NCI-H2227 (cell line): ENCODE measurements at regions not wholly inside any gene's neighbourhood (a gene's known extent, or its start where the extent isn't known, plus 50 kb on each side); places are given as distances from the start of the nearest gene placed in this dataset.

Experiments used
- DNase-seq: peaks from one replicate; lab custom pipeline; 2025; ENCODE audit not compliant: unreplicated experiment; lab: John Stamatoyannopoulos, UW

DNA sequence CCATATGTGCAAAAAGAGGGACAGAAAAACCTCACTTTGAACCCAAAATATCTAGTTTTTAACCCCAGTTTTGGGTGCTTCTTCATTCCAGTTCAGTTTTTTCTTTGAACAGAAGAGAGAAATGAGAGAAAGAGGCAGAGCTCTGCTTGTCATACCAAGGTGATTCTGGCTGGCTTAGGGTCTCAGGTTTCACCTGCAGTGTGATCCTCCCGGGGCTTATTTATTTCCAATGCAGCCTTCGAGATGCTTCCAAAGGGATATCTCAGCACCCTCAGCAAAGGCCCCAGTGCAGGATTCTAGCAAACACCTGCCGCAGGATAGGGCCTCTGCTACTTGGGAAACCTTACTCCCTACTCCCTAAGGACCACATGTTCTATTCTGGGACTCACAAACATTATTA, 131.3 kb downstream of the WDR11 start:
- no peak for DNase-seq

GRCh38 chr10:120983721-120984120, 132.6 kb downstream of the WDR11 start:
- DNase-seq = no peak

DNA sequence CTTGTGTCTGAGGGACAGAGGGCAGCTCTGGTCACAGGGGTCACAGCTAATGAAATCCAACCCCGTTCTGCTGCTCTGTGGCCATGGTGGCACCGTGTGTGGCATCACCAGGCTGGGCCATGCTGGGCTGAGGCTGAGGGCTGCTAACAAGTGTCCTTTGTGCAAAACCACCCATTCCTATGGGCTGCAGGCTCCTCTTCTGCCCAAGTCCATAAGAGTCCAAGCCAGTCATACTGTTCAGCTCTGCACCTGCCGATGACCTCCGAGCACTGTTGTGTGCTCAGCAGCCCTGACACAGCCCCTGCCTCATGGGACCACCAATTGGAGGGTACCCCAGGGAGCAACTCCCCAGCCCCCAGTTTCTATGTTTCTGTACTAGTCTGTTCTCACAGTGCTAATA, 133.1 kb downstream of the WDR11 start:
- DNase-seq = no peak

DNA sequence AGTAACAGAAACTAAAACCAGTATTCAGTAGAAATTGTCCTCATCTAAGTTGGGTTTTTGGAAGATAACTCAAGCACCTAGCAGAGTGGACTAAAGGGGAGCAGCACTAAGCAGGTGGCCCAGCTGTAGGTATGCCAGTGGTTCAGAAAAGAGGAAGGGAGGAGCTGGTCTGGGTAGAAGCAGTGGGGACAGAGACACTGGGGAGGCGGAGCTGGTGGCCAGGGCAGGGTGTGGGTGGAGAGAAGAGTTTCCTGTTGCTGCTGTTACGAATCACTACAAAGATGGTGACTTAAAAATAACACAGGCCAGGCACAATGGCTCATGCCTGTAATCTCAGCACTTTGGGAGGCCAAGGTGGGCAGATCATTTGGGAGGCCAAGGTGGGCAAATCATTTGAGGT, 136.2 kb downstream of the WDR11 start:
- no peak for DNase-seq

DNA sequence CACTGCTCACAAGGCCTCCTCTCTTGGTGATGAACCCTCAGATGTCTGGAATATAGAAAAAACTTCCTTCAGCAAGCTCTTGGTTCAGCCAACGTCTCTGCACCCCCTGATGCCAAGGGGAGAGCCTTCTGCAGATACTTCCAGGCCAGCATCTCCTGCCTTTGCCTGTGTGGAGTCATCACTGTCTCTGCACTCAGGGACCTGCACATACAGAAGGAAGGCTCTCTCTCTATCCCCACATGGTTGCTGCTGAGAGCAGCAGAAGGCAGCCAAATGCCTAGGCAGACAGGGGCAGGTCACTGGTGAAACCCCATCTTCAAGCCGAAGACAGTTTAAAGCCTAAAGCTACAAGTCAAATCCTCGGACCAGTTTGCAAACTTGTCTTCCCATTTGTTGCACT, 137.6 kb downstream of the WDR11 start:
- no peak for DNase-seq

DNA sequence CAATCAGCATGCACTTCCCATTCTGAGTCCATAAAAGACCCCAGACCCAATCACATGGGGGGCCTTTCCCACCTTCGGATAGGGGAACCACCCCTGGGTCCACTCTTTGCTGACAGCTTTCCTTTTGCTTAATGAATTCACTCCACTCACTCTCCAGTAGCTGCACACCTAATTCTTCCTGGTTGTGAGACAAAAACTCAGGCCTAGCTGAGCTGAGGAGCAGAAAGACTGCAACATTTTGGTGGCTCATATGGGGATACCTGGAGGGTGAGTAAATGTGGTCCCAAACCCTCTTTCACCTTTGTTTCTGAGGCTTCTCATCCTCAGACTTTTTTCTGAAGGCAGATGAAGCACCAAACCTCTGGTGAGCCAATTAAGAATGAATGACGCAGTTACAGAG, 138.1 kb downstream of the WDR11 start:
- no peak for DNase-seq

DNA sequence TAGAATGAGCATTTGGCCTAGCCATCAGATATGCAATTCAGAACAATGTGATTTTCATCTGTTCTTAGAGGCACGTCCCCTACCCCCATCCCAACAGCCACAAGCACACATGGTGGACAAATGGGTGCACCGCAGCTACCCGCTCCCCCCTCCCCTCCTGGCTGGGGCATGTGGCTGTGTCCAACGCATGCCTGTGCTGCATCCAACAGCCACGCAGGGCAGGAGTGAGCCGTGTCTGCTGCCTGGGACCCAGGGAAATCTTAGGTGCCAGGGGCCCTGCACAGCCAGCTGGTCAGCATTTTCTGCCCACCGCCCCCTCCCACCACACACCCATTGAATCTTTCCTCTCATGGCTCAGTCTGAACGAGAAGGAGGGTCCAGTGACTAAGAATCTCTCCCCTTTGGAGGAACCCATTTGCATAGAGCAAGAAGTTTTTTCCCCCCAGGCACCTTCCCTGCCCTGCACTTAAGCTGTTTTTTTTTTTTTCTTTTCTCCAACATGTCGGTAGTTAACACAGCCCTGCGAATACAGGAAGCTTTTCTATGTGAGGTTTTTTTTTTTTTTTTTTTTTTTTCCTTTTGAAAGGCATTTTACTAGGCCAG, 138.9 kb downstream of the WDR11 start:
- DNase-seq = no peak

DNA sequence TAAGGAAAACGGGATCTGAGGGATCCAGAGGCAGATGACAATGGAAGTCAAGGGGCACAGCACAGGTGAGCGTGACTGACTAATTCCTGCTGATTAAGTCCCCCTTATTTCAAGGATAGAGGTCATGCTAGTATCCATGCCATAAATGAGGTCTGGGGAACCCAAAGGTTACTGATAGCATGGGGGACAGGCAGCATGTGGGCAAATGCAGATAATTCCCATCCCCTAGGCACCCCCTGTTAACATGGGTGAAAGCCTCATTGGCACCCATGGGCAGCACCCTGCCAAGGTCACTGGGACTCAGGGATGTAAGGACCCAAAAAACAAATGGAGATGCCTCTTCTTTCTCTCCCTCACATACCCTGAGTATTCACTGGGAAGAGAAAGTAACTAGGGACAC, 139.7 kb downstream of the WDR11 start:
- no peak for DNase-seq

DNA sequence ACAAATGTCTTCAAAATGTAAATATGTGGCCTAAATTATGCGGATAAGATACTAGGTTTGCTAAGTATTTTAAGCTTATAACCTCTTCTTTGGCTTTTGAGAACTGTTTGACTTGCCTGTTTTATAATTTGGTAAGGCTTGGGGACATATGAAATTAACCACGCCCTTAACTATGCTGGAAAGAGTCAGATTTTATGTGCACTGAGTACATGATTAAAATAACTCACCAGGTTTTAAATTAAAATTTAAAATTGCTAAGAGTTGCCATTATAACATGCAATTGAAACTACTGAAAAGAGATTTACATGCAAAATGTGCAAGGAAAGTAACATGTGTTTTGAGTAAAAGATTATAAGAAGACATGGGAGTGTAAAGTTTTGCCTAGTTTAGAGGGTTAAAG, 141.9 kb downstream of the WDR11 start:
- DNase-seq = no peak

DNA sequence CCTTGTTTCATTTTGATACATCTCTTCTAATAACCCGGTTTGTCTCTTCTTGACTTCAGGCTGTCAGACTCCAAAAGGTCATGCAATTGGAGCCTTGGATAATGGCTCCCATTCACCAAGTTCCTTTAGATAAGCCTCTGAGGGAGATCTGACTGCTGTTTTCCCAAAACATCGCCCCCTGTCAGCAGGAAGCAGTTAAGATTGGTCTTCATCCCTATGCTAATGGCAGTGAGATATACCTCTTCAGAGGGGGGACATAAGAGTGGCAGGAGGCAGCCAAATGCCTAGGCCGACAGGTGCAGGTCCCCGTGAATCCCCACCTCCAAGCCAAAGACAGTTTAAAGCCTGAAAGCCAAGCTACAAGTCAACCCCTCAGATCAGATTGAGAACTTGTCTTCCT, 144.6 kb downstream of the WDR11 start:
- no peak for DNase-seq

DNA sequence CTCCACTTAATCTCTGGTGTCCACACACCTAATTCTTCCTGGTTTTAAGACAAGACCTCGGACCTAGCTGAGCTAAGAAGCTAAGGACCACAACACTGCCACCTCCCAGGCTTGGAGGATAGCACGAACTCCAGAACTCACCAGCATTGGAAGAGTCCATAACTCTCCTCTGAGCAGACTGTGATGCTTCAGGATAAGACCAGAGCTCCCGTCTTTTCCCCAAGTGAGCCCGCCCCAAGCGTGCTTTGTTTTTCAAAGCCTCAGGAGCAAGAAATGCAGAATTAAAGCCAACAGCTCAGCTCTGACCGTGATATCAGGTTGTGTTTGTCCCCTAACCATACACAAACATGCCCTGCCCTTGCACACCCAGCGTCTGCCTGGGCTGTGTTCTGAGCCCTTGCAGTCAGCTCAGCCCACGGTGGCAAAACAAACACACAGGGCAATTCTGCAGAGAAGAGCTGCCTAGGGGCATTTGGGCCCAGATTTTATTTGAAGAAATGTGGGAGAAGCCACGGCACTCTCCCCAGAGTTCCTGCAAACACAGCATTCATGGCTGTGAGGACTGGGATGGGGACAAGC, 145.4 kb downstream of the WDR11 start:
- no peak for DNase-seq

GRCh38 chr10:120997313-120997712, 146.2 kb downstream of the WDR11 start:
- no peak for DNase-seq

DNA sequence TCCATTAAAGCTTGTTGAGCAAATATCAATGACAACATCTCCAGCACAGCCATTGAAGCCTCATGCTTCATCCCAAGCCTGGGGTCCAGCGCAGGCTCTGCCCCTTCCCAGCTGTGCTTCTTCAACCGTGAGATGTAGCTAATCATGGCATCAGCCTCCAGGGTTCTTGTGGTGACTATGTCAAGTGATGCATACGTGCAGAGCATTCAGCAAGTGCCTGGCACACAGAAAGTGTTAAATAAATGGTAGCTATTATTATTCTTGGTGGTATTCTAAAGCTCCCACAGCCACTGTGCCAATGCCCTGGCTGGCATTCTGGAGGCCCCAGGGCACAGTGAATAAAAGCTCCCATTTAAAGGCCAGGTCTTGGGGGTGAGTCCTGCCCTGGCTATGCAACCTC, 146.6 kb downstream of the WDR11 start:
- no peak for DNase-seq

DNA sequence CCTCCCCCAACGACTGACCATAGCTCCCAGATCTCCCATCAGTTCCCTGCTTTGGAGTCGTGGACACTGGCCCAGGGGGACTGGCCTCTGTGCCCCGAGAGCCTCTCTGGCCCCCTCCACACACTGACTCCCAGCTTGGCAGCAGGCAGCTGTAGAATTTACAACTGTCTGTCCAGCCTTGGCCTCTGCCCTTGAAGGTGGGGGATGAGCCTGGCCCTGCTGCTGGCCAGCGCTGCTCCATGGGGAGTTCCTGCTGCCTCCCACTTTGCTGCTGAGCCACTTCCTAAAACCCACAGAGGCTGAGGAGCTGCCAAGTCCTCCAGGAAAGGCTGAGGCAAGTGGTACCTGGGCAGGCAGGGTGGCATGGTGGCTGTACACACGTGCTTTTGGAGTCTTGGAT, 147.1 kb downstream of the WDR11 start:
- DNase-seq = no peak

DNA sequence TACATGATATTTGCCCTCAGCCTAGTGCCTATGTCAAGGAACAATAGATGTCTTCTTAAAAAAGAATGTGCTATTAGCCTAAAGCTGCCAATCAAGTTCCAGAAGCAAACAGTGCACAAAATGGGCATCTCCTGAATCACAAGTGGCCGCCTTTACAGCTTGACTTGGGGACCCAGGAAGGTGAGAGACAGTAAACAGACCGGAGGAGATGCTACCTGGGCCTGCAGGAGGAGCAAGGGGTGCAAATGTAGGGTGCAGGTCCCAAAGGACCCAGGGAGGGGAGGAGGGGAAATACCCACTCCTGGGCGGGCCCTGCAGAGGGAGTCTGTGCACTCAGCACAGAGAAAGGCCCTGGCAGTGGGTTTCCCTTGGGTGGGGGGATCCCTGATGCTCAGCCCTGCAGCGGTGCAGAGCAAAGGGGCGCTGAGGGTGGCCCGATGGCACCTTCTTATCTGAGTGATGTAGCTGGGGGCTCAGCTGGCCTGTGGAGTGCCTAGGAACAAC, 147.7 kb downstream of the WDR11 start:
- no peak for DNase-seq

DNA sequence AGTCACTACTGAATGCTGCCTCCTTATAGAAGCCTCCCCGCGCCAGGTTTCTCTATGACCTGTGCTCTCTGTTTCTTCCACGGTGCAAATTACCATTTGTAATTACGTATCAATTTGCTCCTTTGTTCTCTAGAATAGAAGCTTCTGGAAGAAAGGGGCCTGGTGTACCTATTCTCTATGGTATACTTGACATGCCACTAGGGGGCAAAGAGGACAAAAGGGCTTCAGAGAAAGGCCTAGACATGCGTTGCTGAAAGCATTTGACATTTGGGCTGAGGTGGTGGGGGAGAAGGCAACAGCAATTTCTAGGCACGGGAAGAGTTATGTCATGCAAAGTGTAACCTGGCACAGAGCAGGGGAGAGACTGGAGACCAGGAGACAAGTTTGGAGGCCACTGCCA, 148.7 kb downstream of the WDR11 start:
- DNase-seq = no peak

DNA sequence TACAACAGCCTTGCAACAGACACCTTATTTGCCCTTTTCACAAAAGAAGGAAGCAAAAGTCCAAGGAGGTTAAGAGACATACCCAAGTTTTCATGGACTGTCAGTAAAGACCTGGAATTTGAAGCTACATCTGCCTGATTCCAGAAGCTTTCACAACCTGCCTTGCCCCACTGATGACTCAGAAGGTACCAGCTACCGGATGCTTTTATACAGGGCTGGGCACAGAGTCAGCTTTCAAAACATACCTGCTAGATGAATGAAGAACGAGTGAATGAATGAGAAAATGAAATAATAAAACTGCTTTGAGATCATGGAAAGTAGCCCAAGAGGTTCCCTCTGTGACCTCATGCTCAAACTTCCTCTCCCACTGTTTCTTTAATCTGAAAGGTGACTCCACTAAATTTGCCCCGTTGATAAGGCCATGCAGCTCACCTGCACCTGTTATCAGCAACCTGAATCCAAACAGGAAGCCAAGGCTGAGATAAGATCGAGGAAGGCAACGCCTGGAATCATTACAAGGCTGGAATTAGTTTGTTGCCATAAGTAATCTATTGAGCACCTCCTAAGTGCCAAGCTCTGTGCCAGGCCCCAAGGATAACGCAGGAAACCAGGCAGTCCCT, 151.5 kb downstream of the WDR11 start:
- no peak for DNase-seq

DNA sequence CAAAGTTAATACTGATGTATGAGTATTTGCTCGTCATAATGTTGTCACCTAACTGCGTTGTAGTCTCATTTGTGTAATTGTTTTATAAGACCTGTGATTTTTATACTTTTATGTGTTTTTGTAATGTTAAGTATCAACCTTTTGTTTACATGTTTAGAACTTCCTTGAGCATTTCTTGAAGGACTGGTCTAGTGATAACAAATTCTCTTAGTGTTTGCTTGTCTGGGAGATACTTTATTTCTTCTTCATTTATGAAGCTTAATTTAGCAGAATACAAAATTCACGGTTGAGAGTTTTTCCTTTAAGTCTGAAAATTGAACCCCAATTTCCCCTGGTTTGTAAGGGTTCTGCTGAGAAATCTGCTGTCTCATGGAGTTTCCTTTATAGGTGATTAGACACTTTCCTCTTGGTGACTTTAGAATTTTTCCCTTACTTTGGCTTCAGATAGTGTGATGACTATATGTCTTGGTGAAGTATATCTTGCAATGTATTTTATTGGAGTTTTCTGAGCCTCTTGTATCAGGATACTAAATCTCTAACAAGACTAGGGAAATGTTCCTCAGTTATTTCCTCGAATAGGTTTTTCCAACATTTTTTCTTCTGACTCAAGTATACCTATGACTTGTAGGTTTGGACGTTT, 154.9 kb downstream of the WDR11 start:
- DNase-seq = no peak

GRCh38 chr10:121007264-121007663, 156.1 kb downstream of the WDR11 start:
- no peak for DNase-seq

GRCh38 chr10:121015916-121016315, 164.8 kb downstream of the WDR11 start:
- DNase-seq = no peak

- DNase-seq = no peak
Measured at GRCh38 chr10:121024905-121025584, 173.9 kb downstream of the WDR11 start.

DNA sequence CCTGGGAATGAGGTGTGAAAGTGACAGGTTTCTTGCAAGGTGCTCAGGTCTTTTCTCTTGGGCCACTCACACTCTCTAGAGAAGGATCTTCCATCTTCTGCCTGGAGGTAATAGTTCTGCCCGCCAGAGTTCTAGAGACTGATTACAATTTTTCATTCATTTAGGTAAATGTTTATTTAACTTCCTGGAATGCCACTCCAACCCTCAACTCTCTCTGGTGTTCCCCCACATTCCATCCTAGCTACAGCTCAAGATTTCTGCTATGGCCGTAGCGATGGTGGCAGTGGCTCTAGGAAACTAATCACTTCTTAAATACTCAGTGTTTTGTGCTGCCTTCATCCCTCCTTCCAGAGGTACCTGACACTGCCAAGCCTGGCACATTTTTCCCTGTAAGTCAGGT, 174.6 kb downstream of the WDR11 start:
- no peak for DNase-seq
